Muscle of leg (tissue), 3 donors: ENCODE measurements at regions not wholly inside any gene's neighbourhood (a gene's known extent, or its start where the extent isn't known, plus 50 kb on each side); places are given as distances from the start of the nearest gene placed in this dataset.

Experiments used
- DNase-seq: peaks from one replicate; pipeline ENCODE4 v3.0.0; 2013
- H3K27ac ChIP-seq: one replicate; pipeline ENCODE4 v1.5.1; 2013; ENCODE audit warnings: mild to moderate bottlenecking, low read length, control low read depth
- H3K27me3 ChIP-seq: one replicate; pipeline ENCODE4 v1.6.1; 2013; ENCODE audit warnings: low read length; ENCODE audit not compliant: control insufficient read depth, insufficient read depth
- H3K36me3 ChIP-seq: one replicate; pipeline ENCODE4 v1.6.1; 2013; ENCODE audit warnings: low read length; ENCODE audit not compliant: control insufficient read depth, insufficient read depth
- H3K4me1 ChIP-seq: one replicate; pipeline ENCODE4 v1.6.1; 2013; ENCODE audit warnings: low read length; ENCODE audit not compliant: control insufficient read depth, insufficient read depth
- H3K4me3 ChIP-seq: one replicate; pipeline ENCODE4 v1.5.1; 2013; ENCODE audit warnings: low read length, control low read depth
- H3K9me3 ChIP-seq: replicated peaks from 2 replicates; pipeline ENCODE4 v1.6.1; 2013; ENCODE audit warnings: low read depth, low read length; ENCODE audit not compliant: control insufficient read depth
- WGBS: methylation state at CpG from one replicate; pipeline ENCODE4 v1.1.5; 2013; ENCODE audit warnings: missing lambda C conversion rate; ENCODE audit not compliant: insufficient coverage; 5-methylcytosine and 5-hydroxymethylcytosine counted together

GRCh38 chr9:134560654-134561053, 80.9 kb upstream of the COL5A1 start:
- Histone ChIP-seq H3K36me3 (no peaks in the 10 kb centered on the region), H3K27me3 (no peaks in the 10 kb centered on the region), H3K4me1 (peaks cover 39% of the 10 kb centered on the region), H3K9me3 (no peaks in the 10 kb centered on the region), H3K27ac (no peak overlapping the region), H3K4me3 (no peak overlapping the region)
- 100% methylated on average over 1 of the region's 10 CpGs for WGBS
- DNase-seq, result no peak

GRCh38 chr9:134561427-134562145, 80.0 kb upstream of the COL5A1 start:
- Histone ChIP-seq H3K9me3 (no peaks in the 10 kb centered on the region), H3K27ac (no peak overlapping the region), H3K27me3 (no peaks in the 10 kb centered on the region), H3K4me1 (peaks cover 38% of the 10 kb centered on the region), H3K4me3 (no peak overlapping the region), H3K36me3 (no peaks in the 10 kb centered on the region)
- WGBS, result 86% methylated on average over 8 of the region's 12 CpGs
- DNase-seq, result no peak

GRCh38 chr9:134562146-134562849, 79.3 kb upstream of the COL5A1 start:
- H3K4me1 ChIP-seq, result peaks cover 30% of the 10 kb centered on the region
- peak; percentile 56 for DNase-seq
- peaks cover 3% of the 10 kb centered on the region for H3K9me3 ChIP-seq
- WGBS, result 74% methylated on average over 4 of the region's 5 CpGs
- H3K27me3 ChIP-seq, result no peaks in the 10 kb centered on the region
- H3K4me3 ChIP-seq, result no peak overlapping the region
- peak overlapping the region; percentile 42 for H3K27ac ChIP-seq
- H3K36me3 ChIP-seq, result no peaks in the 10 kb centered on the region

GRCh38 chr9:134563397-134563796, 78.2 kb upstream of the COL5A1 start:
- Histone ChIP-seq H3K27ac (no peak overlapping the region), H3K4me3 (no peak overlapping the region), H3K4me1 (peaks cover 22% of the 10 kb centered on the region), H3K36me3 (no peaks in the 10 kb centered on the region), H3K27me3 (no peaks in the 10 kb centered on the region), H3K9me3 (peaks cover 3% of the 10 kb centered on the region)
- no peak for DNase-seq
- 80% methylated on average over 1 of the region's 4 CpGs for WGBS

GRCh38 chr9:134564431-134565170, 77.0 kb upstream of the COL5A1 start:
- no peak overlapping the region for H3K4me3 ChIP-seq
- peaks cover 21% of the 10 kb centered on the region for H3K4me1 ChIP-seq
- H3K27ac ChIP-seq, result no peak overlapping the region
- peaks cover 3% of the 10 kb centered on the region for H3K9me3 ChIP-seq
- DNase-seq, result peak; percentile 68
- WGBS, result 83% methylated on average over 11 of the region's 16 CpGs
- no peaks in the 10 kb centered on the region for H3K27me3 ChIP-seq
- H3K36me3 ChIP-seq, result no peaks in the 10 kb centered on the region

- WGBS, result no CpG with 5 or more reads among the region's 14 CpGs
- no peak overlapping the region for H3K4me3 ChIP-seq
Observed at GRCh38 chr9:134565316-134565915, 76.2 kb upstream of the COL5A1 start.

GRCh38 chr9:134566196-134566847, 75.3 kb upstream of the COL5A1 start:
- Histone ChIP-seq H3K4me1 (peaks cover 38% of the 10 kb centered on the region), H3K9me3 (peaks cover 3% of the 10 kb centered on the region), H3K27me3 (no peaks in the 10 kb centered on the region), H3K4me3 (no peak overlapping the region), H3K27ac (peak overlapping the region; percentile 81), H3K36me3 (no peaks in the 10 kb centered on the region)
- WGBS, result 75% methylated on average over 15 of the region's 18 CpGs
- peak; percentile 89 for DNase-seq

More at GRCh38 chr9:134565316-134565915, 76.2 kb upstream of the COL5A1 start:
- Histone ChIP-seq H3K4me1 (peaks cover 29% of the 10 kb centered on the region), H3K27ac (no peak overlapping the region), H3K9me3 (peaks cover 3% of the 10 kb centered on the region), H3K27me3 (no peaks in the 10 kb centered on the region), H3K36me3 (no peaks in the 10 kb centered on the region)
- no peak for DNase-seq

GRCh38 chr9:134566936-134567335, 74.7 kb upstream of the COL5A1 start:
- Histone ChIP-seq H3K4me1 (peaks cover 43% of the 10 kb centered on the region), H3K4me3 (no peak overlapping the region), H3K36me3 (no peaks in the 10 kb centered on the region), H3K9me3 (peaks cover 9% of the 10 kb centered on the region), H3K27ac (no peak overlapping the region), H3K27me3 (no peaks in the 10 kb centered on the region)
- 98% methylated on average over 4 of the region's 5 CpGs for WGBS
- no peak for DNase-seq

GRCh38 chr9:134568116-134568515, 73.5 kb upstream of the COL5A1 start:
- H3K27me3 ChIP-seq, result no peaks in the 10 kb centered on the region
- DNase-seq, result no peak
- WGBS, result 70% methylated on average over 2 of the region's 5 CpGs
- no peaks in the 10 kb centered on the region for H3K36me3 ChIP-seq
- H3K4me3 ChIP-seq, result no peak overlapping the region
- peaks cover 42% of the 10 kb centered on the region for H3K4me1 ChIP-seq
- H3K27ac ChIP-seq, result no peak overlapping the region
- peaks cover 10% of the 10 kb centered on the region for H3K9me3 ChIP-seq
